Astrocyte (in vitro differentiated cells and primary cell): ENCODE measurements at regions not wholly inside any gene's neighbourhood (a gene's known extent, or its start where the extent isn't known, plus 50 kb on each side); places are given as distances from the start of the nearest gene placed in this dataset.

Source experiments
- DNase-seq: peaks from one replicate; pipeline ENCODE4 v3.0.0-alpha.2; 2010; ENCODE audit warnings: low read depth
- FAIRE-seq: peaks from 2 replicates; lab custom pipeline; 2011; peaks lifted over from hg19 to GRCh38; lab: Jason Lieb, UNC
- H2AFZ ChIP-seq: 2 replicates; pipeline ENCODE4 v1.6.0; 2012; ENCODE audit warnings: low read depth, low read length, inconsistent platforms
- H3K27ac ChIP-seq: 2 replicates; pipeline ENCODE4 v1.5.1; 2011; ENCODE audit warnings: low read depth, low read length, inconsistent platforms
- H3K27me3 ChIP-seq: 2 replicates; pipeline ENCODE4 v1.6.0; 2011; ENCODE audit warnings: low read length, inconsistent platforms; ENCODE audit not compliant: insufficient read depth
- H3K36me3 ChIP-seq: 2 replicates; pipeline ENCODE4 v1.5.1; 2011; ENCODE audit warnings: low read length, inconsistent platforms; ENCODE audit not compliant: insufficient read depth
- H3K4me1 ChIP-seq: 2 replicates; pipeline ENCODE4 v1.5.1; 2011; ENCODE audit warnings: low read length, inconsistent platforms; ENCODE audit not compliant: insufficient read depth
- H3K4me2 ChIP-seq: 2 replicates; pipeline ENCODE4 v1.6.0; 2012; ENCODE audit warnings: low read length, inconsistent platforms
- H3K4me3 ChIP-seq: 2 replicates; pipeline ENCODE4 v1.5.1; 2011; ENCODE audit warnings: low read depth, mild to moderate bottlenecking, low read length, inconsistent platforms; ENCODE audit not compliant: insufficient read depth
- H3K79me2 ChIP-seq: 2 replicates; pipeline ENCODE4 v1.6.0; 2012; ENCODE audit warnings: mild to moderate bottlenecking, low read length, inconsistent platforms; ENCODE audit not compliant: insufficient read depth
- H3K9ac ChIP-seq: 2 replicates; pipeline ENCODE4 v1.6.0; 2012; ENCODE audit warnings: mild to moderate bottlenecking, low read length, inconsistent platforms
- H3K9me3 ChIP-seq: 2 replicates; pipeline ENCODE4 v1.5.1; 2012; ENCODE audit warnings: low read depth, mild to moderate bottlenecking, low read length, inconsistent platforms; ENCODE audit not compliant: insufficient read depth
- H4K20me1 ChIP-seq: 2 replicates; pipeline ENCODE4 v1.6.0; 2012; ENCODE audit warnings: low read length, inconsistent platforms; ENCODE audit not compliant: insufficient read depth
- H3K27ac Mint-ChIP-seq: one replicate; pipeline ENCODE4 v1.8.0; 2021; ENCODE audit warnings: mild to moderate bottlenecking, mixed read lengths; ENCODE audit not compliant: unreplicated experiment
- H3K27me3 Mint-ChIP-seq: one replicate; pipeline ENCODE4 v1.8.0; 2021; ENCODE audit warnings: low read depth, mixed read lengths; ENCODE audit not compliant: unreplicated experiment
- H3K36me3 Mint-ChIP-seq: one replicate; pipeline ENCODE4 v1.8.0; 2021; ENCODE audit warnings: low read depth, mixed read lengths; ENCODE audit not compliant: unreplicated experiment
- H3K4me1 Mint-ChIP-seq: one replicate; pipeline ENCODE4 v1.8.0; 2021; ENCODE audit warnings: low read depth, mixed read lengths; ENCODE audit not compliant: unreplicated experiment
- H3K4me3 Mint-ChIP-seq: one replicate; pipeline ENCODE4 v1.8.0; 2021; ENCODE audit warnings: mild to moderate bottlenecking, moderate library complexity, mixed read lengths; ENCODE audit not compliant: unreplicated experiment
- H3K9me3 Mint-ChIP-seq: one replicate; pipeline ENCODE4 v1.8.0; 2021; ENCODE audit warnings: mild to moderate bottlenecking, mixed read lengths; ENCODE audit not compliant: unreplicated experiment
- EZH2 ChIP-seq: IDR thresholded peaks from 2 replicates; pipeline ENCODE4 v1.6.1; 2012; ENCODE audit warnings: mild to moderate bottlenecking, low read length, inconsistent platforms; ENCODE audit not compliant: insufficient read depth
- TF ChIP-seq, protein P1 (sequence below): IDR thresholded peaks from 2 replicates; pipeline ENCODE4 v1.5.1; 2011; ENCODE audit warnings: low read depth, mild to moderate bottlenecking, inconsistent platforms, low read length, moderate library complexity; ENCODE audit not compliant: insufficient read depth

GRCh38 chr9:95634114-95634513 lies 117.3 kb upstream of the PTCH1 start:
- no peaks in the 10 kb centered on the region for H4K20me1 ChIP-seq
- no peaks in the 10 kb centered on the region for H3K9me3 ChIP-seq
- H3K4me1 Mint-ChIP-seq, result peaks cover 30% of the 10 kb centered on the region
- H3K9me3 Mint-ChIP-seq, result peaks cover 3% of the 10 kb centered on the region
- H3K27me3 ChIP-seq, result peaks cover 8% of the 10 kb centered on the region
- no peaks in the 10 kb centered on the region for H3K27me3 Mint-ChIP-seq
- H3K36me3 Mint-ChIP-seq, result peaks cover 1% of the 10 kb centered on the region
- H3K4me2 ChIP-seq, result no peak overlapping the region
- H3K36me3 ChIP-seq, result no peaks in the 10 kb centered on the region
- H3K79me2 ChIP-seq, result no peaks in the 10 kb centered on the region
- H3K27ac Mint-ChIP-seq, result no peak overlapping the region
- H3K4me3 ChIP-seq, result no peak overlapping the region
- no peak overlapping the region for H3K4me3 Mint-ChIP-seq
- H3K9ac ChIP-seq, result no peak overlapping the region
- H2AFZ ChIP-seq, result no peak overlapping the region
- no peak for DNase-seq
- no peak for FAIRE-seq
- H3K4me1 ChIP-seq, result no peaks in the 10 kb centered on the region
- no peak overlapping the region for H3K27ac ChIP-seq
- TF ChIP-seq EZH2, result no peak
- TF ChIP-seq, protein P1, sequence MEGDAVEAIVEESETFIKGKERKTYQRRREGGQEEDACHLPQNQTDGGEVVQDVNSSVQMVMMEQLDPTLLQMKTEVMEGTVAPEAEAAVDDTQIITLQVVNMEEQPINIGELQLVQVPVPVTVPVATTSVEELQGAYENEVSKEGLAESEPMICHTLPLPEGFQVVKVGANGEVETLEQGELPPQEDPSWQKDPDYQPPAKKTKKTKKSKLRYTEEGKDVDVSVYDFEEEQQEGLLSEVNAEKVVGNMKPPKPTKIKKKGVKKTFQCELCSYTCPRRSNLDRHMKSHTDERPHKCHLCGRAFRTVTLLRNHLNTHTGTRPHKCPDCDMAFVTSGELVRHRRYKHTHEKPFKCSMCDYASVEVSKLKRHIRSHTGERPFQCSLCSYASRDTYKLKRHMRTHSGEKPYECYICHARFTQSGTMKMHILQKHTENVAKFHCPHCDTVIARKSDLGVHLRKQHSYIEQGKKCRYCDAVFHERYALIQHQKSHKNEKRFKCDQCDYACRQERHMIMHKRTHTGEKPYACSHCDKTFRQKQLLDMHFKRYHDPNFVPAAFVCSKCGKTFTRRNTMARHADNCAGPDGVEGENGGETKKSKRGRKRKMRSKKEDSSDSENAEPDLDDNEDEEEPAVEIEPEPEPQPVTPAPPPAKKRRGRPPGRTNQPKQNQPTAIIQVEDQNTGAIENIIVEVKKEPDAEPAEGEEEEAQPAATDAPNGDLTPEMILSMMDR, result no peak

GRCh38 chr9:95629585-95629984 lies 112.8 kb upstream of the PTCH1 start:
- no peak overlapping the region for H3K4me2 ChIP-seq
- Mint-ChIP-seq H3K36me3 (peaks cover 7% of the 10 kb centered on the region), H3K4me3 (no peak overlapping the region), H3K9me3 (peaks cover 3% of the 10 kb centered on the region), H3K27me3 (no peaks in the 10 kb centered on the region), H3K4me1 (peaks cover 30% of the 10 kb centered on the region), H3K27ac (no peak overlapping the region)
- H3K4me3 ChIP-seq, result no peak overlapping the region
- no peak overlapping the region for H2AFZ ChIP-seq
- no peaks in the 10 kb centered on the region for H3K79me2 ChIP-seq
- no peak for DNase-seq
- peaks cover 10% of the 10 kb centered on the region for H3K4me1 ChIP-seq
- FAIRE-seq, result no peak
- no peak overlapping the region for H3K27ac ChIP-seq
- peaks cover 5% of the 10 kb centered on the region for H3K27me3 ChIP-seq
- TF ChIP-seq, protein P1, result no peak
- no peak for TF ChIP-seq EZH2
- H4K20me1 ChIP-seq, result no peaks in the 10 kb centered on the region
- no peaks in the 10 kb centered on the region for H3K9me3 ChIP-seq
- no peak overlapping the region for H3K9ac ChIP-seq
- no peaks in the 10 kb centered on the region for H3K36me3 ChIP-seq

- Histone ChIP-seq H3K4me1 (peaks cover 10% of the 10 kb centered on the region), H3K36me3 (no peaks in the 10 kb centered on the region), H3K9me3 (no peaks in the 10 kb centered on the region), H2AFZ (no peak overlapping the region), H3K9ac (no peak overlapping the region), H3K4me3 (no peak overlapping the region), H4K20me1 (no peaks in the 10 kb centered on the region), H3K27ac (no peak overlapping the region), H3K79me2 (no peaks in the 10 kb centered on the region), H3K27me3 (peaks cover 5% of the 10 kb centered on the region), H3K4me2 (peak overlapping the region; percentile 9)
- peak; percentile 12 for DNase-seq
- TF ChIP-seq, protein P1, result no peak
- TF ChIP-seq EZH2, result no peak
- H3K4me1 Mint-ChIP-seq, result peaks cover 23% of the 10 kb centered on the region
- H3K27ac Mint-ChIP-seq, result peak overlapping the region; percentile 85
- H3K4me3 Mint-ChIP-seq, result peak overlapping the region; percentile 37
- H3K27me3 Mint-ChIP-seq, result no peaks in the 10 kb centered on the region
- no peak for FAIRE-seq
- H3K9me3 Mint-ChIP-seq, result peaks cover 5% of the 10 kb centered on the region
- peaks cover 6% of the 10 kb centered on the region for H3K36me3 Mint-ChIP-seq
These were observed 111.0 kb upstream of the PTCH1 start for GRCh38 chr9:95627802-95628201.
